ENCODE measurements at regions not wholly inside any gene's neighbourhood (a gene's known extent, or its start where the extent isn't known, plus 50 kb on each side); places are given as distances from the start of the nearest gene placed in this dataset.

- no peak for DNase-seq
Measured at GRCh38 chr19:31610018-31610417, 260.8 kb upstream of the TSHZ3 start.

- no peak for DNase-seq
Measured at GRCh38 chr19:31611046-31611877, 262.0 kb upstream of the TSHZ3 start.

GRCh38 chr19:31612873-31613272 is 263.6 kb upstream of the TSHZ3 start:
- no peak for DNase-seq

- DNase-seq: no peak
Measured at GRCh38 chr19:31613683-31614219, 264.5 kb upstream of the TSHZ3 start.

- DNase-seq: no peak
Measured at GRCh38 chr19:31616031-31616430, 266.8 kb upstream of the TSHZ3 start.

GRCh38 chr19:31617010-31617585 is 267.9 kb upstream of the TSHZ3 start:
- no peak for DNase-seq

GRCh38 chr19:31625056-31625455 is 275.8 kb upstream of the TSHZ3 start:
- no peak for DNase-seq

- no peak for DNase-seq
Measured at GRCh38 chr19:31625575-31625974, 276.3 kb upstream of the TSHZ3 start.

- DNase-seq: no peak
Measured at GRCh38 chr19:31626941-31627340, 277.7 kb upstream of the TSHZ3 start.

GRCh38 chr19:31627620-31628365 is 278.6 kb upstream of the TSHZ3 start:
- no peak for DNase-seq

- no peak for DNase-seq
Measured at GRCh38 chr19:31629579-31630363, 280.5 kb upstream of the TSHZ3 start.

GRCh38 chr19:31633014-31633413 is 283.8 kb upstream of the TSHZ3 start:
- no peak for DNase-seq

GRCh38 chr19:31639306-31639705 is 290.1 kb upstream of the TSHZ3 start:
- DNase-seq: no peak

- DNase-seq: no peak
Measured at GRCh38 chr19:31641591-31641990, 292.4 kb upstream of the TSHZ3 start.

- DNase-seq: no peak
Measured at GRCh38 chr19:31648347-31648746, 299.1 kb upstream of the TSHZ3 start.

GRCh38 chr19:31656507-31656906 is 307.3 kb upstream of the TSHZ3 start:
- DNase-seq: no peak

- DNase-seq: no peak
Measured at GRCh38 chr19:31658993-31659896, 310.0 kb upstream of the TSHZ3 start.

GRCh38 chr19:31659897-31660210 is 310.6 kb upstream of the TSHZ3 start:
- no peak for DNase-seq

- DNase-seq: no peak
Measured at GRCh38 chr19:31664096-31664495, 314.9 kb upstream of the TSHZ3 start.

GRCh38 chr19:31664997-31665396 is 315.8 kb upstream of the TSHZ3 start:
- DNase-seq: no peak

GRCh38 chr19:31666126-31666525 is 316.9 kb upstream of the TSHZ3 start:
- no peak for DNase-seq

- no peak for DNase-seq
Measured at GRCh38 chr19:31667106-31667505, 317.9 kb upstream of the TSHZ3 start.

Measured in CD4-positive, alpha-beta T cell treated with Interleukin-17A for 4 hours (primary cell).